ENCODE measurements at regions not wholly inside any gene's neighbourhood (a gene's known extent, or its start where the extent isn't known, plus 50 kb on each side); places are given as distances from the start of the nearest gene placed in this dataset.

- H3K4me2 ChIP-seq (ENCODE audit: insufficient read depth, low read length) = no peak overlapping the region
- no peaks in the 10 kb centered on the region for H3K9me3 ChIP-seq (replicated peaks; ENCODE audit: control insufficient read depth, insufficient read depth, low read depth, low read length)
- no TSS peak for BruUV-seq (replicated peaks)
- H3K27me3 ChIP-seq (ENCODE audit: control insufficient read depth in 2 of 2, insufficient read depth in 2 of 2, low read length in 2 of 2) = no peaks in the 10 kb centered on the region
- CTCF ChIA-PET (ENCODE audit: low intra/inter-chr PET ratio) = no interaction called here
- DNase-seq (ENCODE audit: extremely low read depth in 1 of 4, low spot score in 3 of 4) (no peak), ATAC-seq (no peak), FAIRE-seq (no peak)
- H3K9me1 ChIP-seq (ENCODE audit: control insufficient read depth, insufficient read depth, low read length) = no peaks in the 10 kb centered on the region
- no peaks in the 10 kb centered on the region for H3K79me2 ChIP-seq (ENCODE audit: control insufficient read depth, insufficient read depth, low read length)
- no peak overlapping the region for H2AFZ ChIP-seq (ENCODE audit: low read depth, low read length)
- H3K4me1 ChIP-seq (replicated peaks in 1 of 2; ENCODE audit: control insufficient read depth in 2 of 2, insufficient read depth in 2 of 2, low read length in 2 of 2) = no peaks in the 10 kb centered on the region
- H3K36me3 ChIP-seq (ENCODE audit: control insufficient read depth, insufficient read depth, low read length) = no peaks in the 10 kb centered on the region
- POLR2A ChIA-PET = no interaction called here
- H3K4me3 ChIP-seq = no peak overlapping the region
- H4K20me1 ChIP-seq (replicated peaks; ENCODE audit: control insufficient read depth, insufficient read depth, low read length) = no peaks in the 10 kb centered on the region
- intact Hi-C loops (cut with micrococcal nuclease) = no loop called here
- H3K27ac ChIP-seq (ENCODE audit: extremely low read depth, low read depth, low read length) = no peak overlapping the region
- H3K9ac ChIP-seq (ENCODE audit: insufficient read depth in 1 of 2, low read depth in 2 of 2, low read length in 2 of 2) = no peak overlapping the region
- in situ Hi-C loops (cut with MboI) = no loop called here
- TF ChIP-seq ARID3B (CRISPR knock-in tag; IDR thresholded peaks at IDR 0.05; ENCODE audit: borderline replicate concordance) = no peak
- TF ChIP-seq CREBBP (IDR thresholded peaks at IDR 0.05; ENCODE audit: low read depth, low read length) = no peak
- no peak for TF ChIP-seq ZNF140 (CRISPR knock-in tag; IDR thresholded peaks at IDR 0.05)
- TF ChIP-seq FOXK2 (conservative IDR thresholded peaks at IDR 0.05 in 1 of 2, IDR thresholded peaks at IDR 0.05 in 1 of 2; ENCODE audit: low read depth in 2 of 2) = no peak
- TF ChIP-seq NCOA6 (IDR thresholded peaks at IDR 0.05) = no peak
- no peak for TF ChIP-seq CAMTA2 (CRISPR knock-in tag; conservative IDR thresholded peaks at IDR 0.05)
- TF ChIP-seq COPS2 (conservative IDR thresholded peaks at IDR 0.05) = no peak
- TF ChIP-seq MTA1 (IDR thresholded peaks at IDR 0.05; ENCODE audit: borderline replicate concordance) = no peak
- no peak for TF ChIP-seq SMAD2 (IDR thresholded peaks at IDR 0.05; ENCODE audit: low read depth, low read length)
- TF ChIP-seq ZNF24 (IDR thresholded peaks at IDR 0.05) = no peak
- no peak for TF ChIP-seq DMBX1 (CRISPR knock-in tag; IDR thresholded peaks at IDR 0.05; ENCODE audit: borderline replicate concordance)
- no peak for TF ChIP-seq TFAP4 (CRISPR knock-in tag; IDR thresholded peaks at IDR 0.05; ENCODE audit: borderline replicate concordance)
- no peak for TF ChIP-seq TBP (optimal IDR thresholded peaks at IDR 0.05; ENCODE audit: low read depth, low read length)
- no peak for TF ChIP-seq ZNF609 (CRISPR knock-in tag; IDR thresholded peaks at IDR 0.05; ENCODE audit: borderline replicate concordance)
- TF ChIP-seq OTX1 (CRISPR knock-in tag; IDR thresholded peaks at IDR 0.05) = no peak
- TF ChIP-seq KLF16 (IDR thresholded peaks at IDR 0.05) = no peak
- no peak for TF ChIP-seq CHD1 (IDR thresholded peaks at IDR 0.05; ENCODE audit: low read length)
- no peak for TF ChIP-seq ZBTB26 (CRISPR knock-in tag; IDR thresholded peaks at IDR 0.05)
Observed at GRCh38 chrX:16386126-16386525, 218.8 kb downstream of the MAGEB17 start.
